Peyer's patch (tissue), 4 donors: ENCODE measurements at regions not wholly inside any gene's neighbourhood (a gene's known extent, or its start where the extent isn't known, plus 50 kb on each side); places are given as distances from the start of the nearest gene placed in this dataset.

ENCODE experiments used
- POLR2A ChIP-seq, 2 donors: fragments of 450-650 bp; IDR thresholded peaks; one replicate each; pipeline ENCODE4 v1.5.1; 2017; ENCODE audit warnings: antibody characterized with exemption in 2 of 2, mild to moderate bottlenecking in 2 of 2, moderate library complexity in 2 of 2
- TF ChIP-seq, protein P1 (sequence below), 6 experiments: fragments of 450-650 bp in 4 of 6; fragments of 200-600 bp in 2 of 6; sonication (generic) in 1 of 6; IDR thresholded peaks; one replicate each; pipeline ENCODE4 v1.5.1; 2017 to 2019; ENCODE audit warnings: antibody characterized with exemption in 6 of 6, mild to moderate bottlenecking in 3 of 6, moderate library complexity in 1 of 6

DNA sequence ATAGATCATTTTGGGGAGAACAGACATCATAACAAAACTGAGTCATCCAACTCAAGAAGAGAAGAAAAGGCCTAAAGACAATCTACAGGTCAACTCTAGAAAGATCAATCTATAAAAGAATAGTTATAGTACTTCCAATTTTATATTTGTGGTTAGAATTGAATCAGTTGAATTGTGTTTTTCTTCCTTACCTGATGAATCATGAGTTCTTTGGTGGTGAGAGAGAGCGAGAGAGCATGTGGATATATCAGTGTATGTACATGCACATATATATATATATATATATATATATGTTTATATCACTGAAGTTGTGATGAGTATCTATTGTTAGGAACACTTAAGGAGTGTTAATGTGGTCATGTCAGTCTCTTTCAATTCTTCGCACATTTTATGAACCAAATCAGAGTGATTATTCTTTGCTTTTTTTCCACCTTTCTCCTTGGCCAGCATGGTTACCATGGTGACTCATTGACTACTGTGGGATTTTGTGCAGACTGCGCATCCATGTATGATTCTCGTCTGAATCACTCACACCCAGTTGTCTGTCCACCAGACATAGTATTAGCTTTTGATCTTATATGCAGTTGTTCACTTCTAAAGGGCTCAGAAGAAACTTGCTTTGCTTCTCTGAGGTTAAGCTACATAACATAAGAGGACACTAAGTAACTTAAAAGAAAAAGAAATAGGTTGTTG lies 90.4 kb upstream of the RAB40AL start:
- TF ChIP-seq, protein P1, sequence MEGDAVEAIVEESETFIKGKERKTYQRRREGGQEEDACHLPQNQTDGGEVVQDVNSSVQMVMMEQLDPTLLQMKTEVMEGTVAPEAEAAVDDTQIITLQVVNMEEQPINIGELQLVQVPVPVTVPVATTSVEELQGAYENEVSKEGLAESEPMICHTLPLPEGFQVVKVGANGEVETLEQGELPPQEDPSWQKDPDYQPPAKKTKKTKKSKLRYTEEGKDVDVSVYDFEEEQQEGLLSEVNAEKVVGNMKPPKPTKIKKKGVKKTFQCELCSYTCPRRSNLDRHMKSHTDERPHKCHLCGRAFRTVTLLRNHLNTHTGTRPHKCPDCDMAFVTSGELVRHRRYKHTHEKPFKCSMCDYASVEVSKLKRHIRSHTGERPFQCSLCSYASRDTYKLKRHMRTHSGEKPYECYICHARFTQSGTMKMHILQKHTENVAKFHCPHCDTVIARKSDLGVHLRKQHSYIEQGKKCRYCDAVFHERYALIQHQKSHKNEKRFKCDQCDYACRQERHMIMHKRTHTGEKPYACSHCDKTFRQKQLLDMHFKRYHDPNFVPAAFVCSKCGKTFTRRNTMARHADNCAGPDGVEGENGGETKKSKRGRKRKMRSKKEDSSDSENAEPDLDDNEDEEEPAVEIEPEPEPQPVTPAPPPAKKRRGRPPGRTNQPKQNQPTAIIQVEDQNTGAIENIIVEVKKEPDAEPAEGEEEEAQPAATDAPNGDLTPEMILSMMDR (IDR thresholded peaks at IDR 0.05): no peak
- TF ChIP-seq POLR2A (IDR thresholded peaks at IDR 0.05): no peak
